Umbilical cord (tissue), 1 donor: ENCODE measurements at regions not wholly inside any gene's neighbourhood (a gene's known extent, or its start where the extent isn't known, plus 50 kb on each side); places are given as distances from the start of the nearest gene placed in this dataset.

Source experiments
- DNase-seq: peaks from one replicate; pipeline ENCODE4 v3.0.0-alpha.2; 2015; ENCODE audit warnings: low spot score

- DNase-seq, result no peak
These were observed 102.8 kb downstream of the MAF start for GRCh38 chr16:79497606-79498350.

- DNase-seq, result no peak
These were observed 106.6 kb downstream of the MAF start for GRCh38 chr16:79493911-79494310.

GRCh38 chr16:79492036-79492435 lies 108.5 kb downstream of the MAF start:
- DNase-seq, result no peak

- no peak for DNase-seq
These were observed 115.5 kb downstream of the MAF start for GRCh38 chr16:79485020-79485419.

GRCh38 chr16:79484237-79484636 lies 116.3 kb downstream of the MAF start:
- no peak for DNase-seq

- DNase-seq, result no peak
These were observed 117.2 kb downstream of the MAF start for GRCh38 chr16:79483336-79483735.

GRCh38 chr16:79482011-79482410 lies 118.5 kb downstream of the MAF start:
- peak; percentile 52 for DNase-seq

- DNase-seq, result no peak
These were observed 119.6 kb downstream of the MAF start for GRCh38 chr16:79480929-79481328.

GRCh38 chr16:79480056-79480455 lies 120.5 kb downstream of the MAF start:
- no peak for DNase-seq

- no peak for DNase-seq
These were observed 124.0 kb downstream of the MAF start for GRCh38 chr16:79476580-79476979.

- DNase-seq, result no peak
These were observed 124.7 kb downstream of the MAF start for GRCh38 chr16:79475841-79476240.

GRCh38 chr16:79473456-79473855 lies 127.1 kb downstream of the MAF start:
- no peak for DNase-seq

GRCh38 chr16:79472426-79472825 lies 128.1 kb downstream of the MAF start:
- no peak for DNase-seq

GRCh38 chr16:79469999-79470398 lies 130.5 kb downstream of the MAF start:
- DNase-seq, result peak; percentile 10

GRCh38 chr16:79468631-79469030 lies 131.9 kb downstream of the MAF start:
- no peak for DNase-seq

GRCh38 chr16:79468121-79468552 lies 132.4 kb downstream of the MAF start:
- no peak for DNase-seq

GRCh38 chr16:79466111-79466510 lies 134.4 kb downstream of the MAF start:
- no peak for DNase-seq

GRCh38 chr16:79463841-79464240 lies 136.7 kb downstream of the MAF start:
- peak; percentile 42 for DNase-seq

GRCh38 chr16:79456036-79456435 lies 144.5 kb downstream of the MAF start:
- DNase-seq, result no peak

GRCh38 chr16:79452671-79453070 lies 147.9 kb downstream of the MAF start:
- DNase-seq, result no peak

- peak; percentile 46 for DNase-seq
These were observed 149.2 kb downstream of the MAF start for GRCh38 chr16:79451196-79451816.

GRCh38 chr16:79449900-79450299 lies 150.6 kb downstream of the MAF start:
- no peak for DNase-seq

GRCh38 chr16:79449067-79449769 lies 151.3 kb downstream of the MAF start:
- DNase-seq, result no peak
